DOHH2 (cell line): ENCODE measurements at regions not wholly inside any gene's neighbourhood (a gene's known extent, or its start where the extent isn't known, plus 50 kb on each side); places are given as distances from the start of the nearest gene placed in this dataset.
"Not testable (repeated sequence)": the region's sequence is repeated elsewhere in the genome, so short reads cannot be mapped to it uniquely, and the experiment has no call there.

Experiments
- H3F3A ChIP-seq: fragments of 200-600 bp; sonication (generic), shearing (Covaris generic); 2 replicates; pipeline ENCODE4 v1.6.0; 2016; ENCODE audit warnings: antibody characterized with exemption, mild to moderate bottlenecking; ENCODE audit not compliant: control insufficient read depth, insufficient read depth
- H3K27ac ChIP-seq: fragments of 200-600 bp; sonication (generic); 2 replicates; pipeline ENCODE4 v1.5.1; 2014; ENCODE audit warnings: low read depth, mild to moderate bottlenecking, low read length, moderate library complexity
- H3K27me3 ChIP-seq: fragments of 200-600 bp; sonication (generic); 2 replicates; pipeline ENCODE4 v1.6.1; 2014; ENCODE audit warnings: mild to moderate bottlenecking, low read length, mixed read lengths; ENCODE audit not compliant: control insufficient read depth
- H3K36me3 ChIP-seq: fragments of 200-600 bp; sonication (generic); 2 replicates; pipeline ENCODE4 v1.6.1; 2014; ENCODE audit warnings: mild to moderate bottlenecking, low read length, moderate library complexity, mixed read lengths; ENCODE audit not compliant: control insufficient read depth
- H3K4me1 ChIP-seq: fragments of 200-600 bp; sonication (generic); 2 replicates; pipeline ENCODE4 v1.6.1; 2014; ENCODE audit warnings: mild to moderate bottlenecking, low read length, mixed read lengths; ENCODE audit not compliant: control insufficient read depth
- H3K4me2 ChIP-seq: fragments of 200-600 bp; sonication (generic); 2 replicates; pipeline ENCODE4 v1.6.0; 2014; ENCODE audit warnings: mild to moderate bottlenecking, low read length, moderate library complexity
- H3K4me3 ChIP-seq: fragments of 200-600 bp; sonication (generic); 2 replicates; pipeline ENCODE4 v1.5.1; 2014; ENCODE audit warnings: mild to moderate bottlenecking, low read length, mixed read lengths
- H3K79me2 ChIP-seq: fragments of 200-600 bp; sonication (generic); 2 replicates; pipeline ENCODE4 v1.6.1; 2014; ENCODE audit warnings: mild to moderate bottlenecking, low read length, mixed read lengths; ENCODE audit not compliant: control insufficient read depth
- H3K9me2 ChIP-seq: fragments of 200-600 bp; sonication (generic); replicated peaks from 2 replicates; pipeline ENCODE4 v1.6.1; 2014; ENCODE audit warnings: mild to moderate bottlenecking, low read length, mixed read lengths; ENCODE audit not compliant: control insufficient read depth
- H3K9me3 ChIP-seq: fragments of 200-600 bp; sonication (generic); 2 replicates; pipeline ENCODE4 v1.6.1; 2014; ENCODE audit warnings: antibody characterized with exemption, low read length, mixed read lengths; ENCODE audit not compliant: control insufficient read depth, insufficient read depth
- H4K20me1 ChIP-seq: fragments of 200-600 bp; sonication (generic); 2 replicates; pipeline ENCODE4 v1.6.0; 2014; ENCODE audit warnings: low read depth, mild to moderate bottlenecking, antibody characterized with exemption, low read length, moderate library complexity; ENCODE audit not compliant: control insufficient read depth, insufficient read depth
- CTCF ChIP-seq: fragments of 200-600 bp; sonication (generic); IDR thresholded peaks from one replicate; pipeline ENCODE4 v1.5.1; 2014; ENCODE audit warnings: antibody characterized with exemption, mild to moderate bottlenecking, low read depth, low read length; ENCODE audit not compliant: poor library complexity, severe bottlenecking
- EZH2phosphoT487 ChIP-seq: fragments of 200-600 bp; sonication (generic); IDR thresholded peaks from 2 replicates; pipeline ENCODE4 v1.6.1; 2017; ENCODE audit warnings: borderline replicate concordance, mild to moderate bottlenecking, antibody characterized with exemption, low read length, moderate library complexity, mixed read lengths

GRCh38 chr6:85751374-85752055 lies 108.8 kb upstream of the SYNCRIP start:
- TF ChIP-seq CTCF (no peak), EZH2phosphoT487 (no peak)
- Histone ChIP-seq H3K79me2 (no peaks in the 10 kb centered on the region), H3K27ac (no peak overlapping the region), H3F3A (no peaks in the 10 kb centered on the region), H3K9me2 (no peaks in the 10 kb centered on the region), H3K4me2 (no peak overlapping the region), H3K36me3 (no peaks in the 10 kb centered on the region), H3K4me3 (no peak overlapping the region), H4K20me1 (no peaks in the 10 kb centered on the region), H3K4me1 (no peaks in the 10 kb centered on the region), H3K27me3 (no peaks in the 10 kb centered on the region), H3K9me3 (no peaks in the 10 kb centered on the region)

- not testable (repeated sequence) for H3K27me3 ChIP-seq
These were observed 107.5 kb upstream of the SYNCRIP start for GRCh38 chr6:85750146-85750545.

GRCh38 chr6:85749236-85749635 lies 106.5 kb upstream of the SYNCRIP start:
- Histone ChIP-seq H3K36me3 (no peaks in the 10 kb centered on the region), H3K27ac (no peak overlapping the region)
- TF ChIP-seq EZH2phosphoT487 (no peak), CTCF (no peak)

More at GRCh38 chr6:85750146-85750545, 107.5 kb upstream of the SYNCRIP start:
- H3K4me1 ChIP-seq, H4K20me1 ChIP-seq, H3K79me2 ChIP-seq, H3K36me3 ChIP-seq, H3F3A ChIP-seq, H3K4me2 ChIP-seq, H3K27ac ChIP-seq, H3K9me2 ChIP-seq, H3K4me3 ChIP-seq, H3K9me3 ChIP-seq: not testable (repeated sequence)

GRCh38 chr6:85747666-85748065 lies 105.0 kb upstream of the SYNCRIP start:
- no peaks in the 10 kb centered on the region for H3K4me1 ChIP-seq
- no peaks in the 10 kb centered on the region for H3K9me3 ChIP-seq
- no peaks in the 10 kb centered on the region for H3K36me3 ChIP-seq
- H3K27me3 ChIP-seq = no peaks in the 10 kb centered on the region
- no peak for TF ChIP-seq EZH2phosphoT487
- TF ChIP-seq CTCF = no peak
- no peaks in the 10 kb centered on the region for H4K20me1 ChIP-seq
- H3K9me2 ChIP-seq = no peaks in the 10 kb centered on the region
- no peak overlapping the region for H3K4me2 ChIP-seq
- no peaks in the 10 kb centered on the region for H3F3A ChIP-seq
- H3K27ac ChIP-seq = no peak overlapping the region
- H3K4me3 ChIP-seq = no peak overlapping the region
- no peaks in the 10 kb centered on the region for H3K79me2 ChIP-seq

More at GRCh38 chr6:85749236-85749635, 106.5 kb upstream of the SYNCRIP start:
- Histone ChIP-seq H3K9me2 (no peaks in the 10 kb centered on the region), H3K27me3 (no peaks in the 10 kb centered on the region), H3K4me2 (no peak overlapping the region), H3F3A (no peaks in the 10 kb centered on the region), H3K4me3 (no peak overlapping the region), H3K79me2 (no peaks in the 10 kb centered on the region), H3K4me1 (no peaks in the 10 kb centered on the region), H3K9me3 (no peaks in the 10 kb centered on the region), H4K20me1 (no peaks in the 10 kb centered on the region)
